ENCODE measurements at regions not wholly inside any gene's neighbourhood (a gene's known extent, or its start where the extent isn't known, plus 50 kb on each side); places are given as distances from the start of the nearest gene placed in this dataset.

- DNase-seq (no peak), ATAC-seq (no peak)
- Histone ChIP-seq H3K4me1 (peaks cover 0 to 14% (median 0%) of the 10 kb centered on the region in 12 donors), H3K27me3 (no peaks in the 10 kb centered on the region), H3K27ac (no peak overlapping the region), H3K36me3 (no peaks in the 10 kb centered on the region), H3K4me3 (no peak overlapping the region), H3K9me3 (no peaks in the 10 kb centered on the region)
- intact Hi-C loops (cut with DNase I) = loop anchor here in 1 of 10 donors (10.0 kb wide), 1 partner anchor 95 kb away; no protein-coding TSS in a partner anchor
- TF ChIP-seq CTCF (IDR thresholded peaks at IDR 0.05) (no peak), POLR2A (IDR thresholded peaks at IDR 0.05) (no peak)
- 92 to 96% (median 93%) methylated on average over 6 of the region's 6 CpGs for WGBS, 4 donors
Measured at GRCh38 chr5:175589714-175590113, 68.2 kb upstream of the HRH2 start.

- peaks cover 0 to 14% (median 0%) of the 10 kb centered on the region in 12 donors for H3K4me1 ChIP-seq
- no peak overlapping the region for H3K4me3 ChIP-seq
- TF ChIP-seq POLR2A (IDR thresholded peaks at IDR 0.05) (no peak), CTCF (IDR thresholded peaks at IDR 0.05) (no peak)
- 48 to 57% (median 54%) methylated on average over 3 of the region's 3 CpGs for WGBS, 4 donors
- no peak overlapping the region for H3K27ac ChIP-seq
- H3K27me3 ChIP-seq = no peaks in the 10 kb centered on the region
- intact Hi-C loops (cut with DNase I) = loop anchor here in 1 of 10 donors (10.0 kb wide), 1 partner anchor 94 kb away; no protein-coding TSS in a partner anchor
- DNase-seq (no peak), ATAC-seq (peak in 3 of 4 donors; percentile 44 to 68 (median 51))
- H3K36me3 ChIP-seq = no peaks in the 10 kb centered on the region
- no peaks in the 10 kb centered on the region for H3K9me3 ChIP-seq
Measured at GRCh38 chr5:175590471-175590881, 67.4 kb upstream of the HRH2 start.

GRCh38 chr5:175591293-175591692 lies 66.6 kb upstream of the HRH2 start:
- intact Hi-C loops (cut with DNase I) = loop anchor here in 1 of 10 donors (10.0 kb wide), 1 partner anchor 94 kb away; no protein-coding TSS in a partner anchor
- H3K9me3 ChIP-seq = no peaks in the 10 kb centered on the region
- TF ChIP-seq CTCF (IDR thresholded peaks at IDR 0.05) = no peak
- TF ChIP-seq POLR2A (IDR thresholded peaks at IDR 0.05) = no peak
- H3K27me3 ChIP-seq = no peaks in the 10 kb centered on the region
- WGBS, 4 donors = 85 to 91% (median 88%) methylated on average over 3 to 4 of the region's 4 CpGs
- peaks cover 0 to 14% (median 0%) of the 10 kb centered on the region in 12 donors for H3K4me1 ChIP-seq
- ATAC-seq = no peak
- H3K36me3 ChIP-seq = no peaks in the 10 kb centered on the region
- H3K27ac ChIP-seq = no peak overlapping the region
- DNase-seq = no peak
- H3K4me3 ChIP-seq = no peak overlapping the region

- peaks cover 0 to 16% (median 0%) of the 10 kb centered on the region in 12 donors for H3K4me1 ChIP-seq
- no peak overlapping the region for H3K4me3 ChIP-seq
- ATAC-seq (no peak), DNase-seq (no peak)
- peaks cover 0 to 9% (median 0%) of the 10 kb centered on the region in 9 donors for H3K27me3 ChIP-seq
- no peak overlapping the region for H3K27ac ChIP-seq
- intact Hi-C loops (cut with DNase I) = loop anchor here in 1 of 10 donors (10.0 kb wide), 1 partner anchor 91 kb away; no protein-coding TSS in a partner anchor
- H3K9me3 ChIP-seq = no peaks in the 10 kb centered on the region
- H3K36me3 ChIP-seq = no peaks in the 10 kb centered on the region
- TF ChIP-seq CTCF (IDR thresholded peaks at IDR 0.05) (no peak), POLR2A (IDR thresholded peaks at IDR 0.05) (no peak)
Measured at GRCh38 chr5:175593794-175594193, 64.1 kb upstream of the HRH2 start.

Data from heart left ventricle (tissue), 16 donors.